ENCODE measurements at regions not wholly inside any gene's neighbourhood (a gene's known extent, or its start where the extent isn't known, plus 50 kb on each side); places are given as distances from the start of the nearest gene placed in this dataset.

- TF ChIP-seq EZH2phosphoT487 (IDR thresholded peaks at IDR 0.05) (no peak), EZH2 (IDR thresholded peaks at IDR 0.05) (no peak)
- TF ChIP-seq, protein P1, sequence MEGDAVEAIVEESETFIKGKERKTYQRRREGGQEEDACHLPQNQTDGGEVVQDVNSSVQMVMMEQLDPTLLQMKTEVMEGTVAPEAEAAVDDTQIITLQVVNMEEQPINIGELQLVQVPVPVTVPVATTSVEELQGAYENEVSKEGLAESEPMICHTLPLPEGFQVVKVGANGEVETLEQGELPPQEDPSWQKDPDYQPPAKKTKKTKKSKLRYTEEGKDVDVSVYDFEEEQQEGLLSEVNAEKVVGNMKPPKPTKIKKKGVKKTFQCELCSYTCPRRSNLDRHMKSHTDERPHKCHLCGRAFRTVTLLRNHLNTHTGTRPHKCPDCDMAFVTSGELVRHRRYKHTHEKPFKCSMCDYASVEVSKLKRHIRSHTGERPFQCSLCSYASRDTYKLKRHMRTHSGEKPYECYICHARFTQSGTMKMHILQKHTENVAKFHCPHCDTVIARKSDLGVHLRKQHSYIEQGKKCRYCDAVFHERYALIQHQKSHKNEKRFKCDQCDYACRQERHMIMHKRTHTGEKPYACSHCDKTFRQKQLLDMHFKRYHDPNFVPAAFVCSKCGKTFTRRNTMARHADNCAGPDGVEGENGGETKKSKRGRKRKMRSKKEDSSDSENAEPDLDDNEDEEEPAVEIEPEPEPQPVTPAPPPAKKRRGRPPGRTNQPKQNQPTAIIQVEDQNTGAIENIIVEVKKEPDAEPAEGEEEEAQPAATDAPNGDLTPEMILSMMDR (IDR thresholded peaks at IDR 0.05), result no peak
Measured at GRCh38 chr10:43318976-43319960, 52.2 kb upstream of the FXYD4 start.

All from neural progenitor cell (in vitro differentiated cells).